Left lung (tissue), 4 donors: ENCODE measurements at regions not wholly inside any gene's neighbourhood (a gene's known extent, or its start where the extent isn't known, plus 50 kb on each side); places are given as distances from the start of the nearest gene placed in this dataset.
"Not testable (repeated sequence)": the region's sequence is repeated elsewhere in the genome, so short reads cannot be mapped to it uniquely, and the experiment has no call there.

Source experiments
- ATAC-seq: fragments of 200-7000 bp; cut with Tn5 transposase; one replicate; pipeline ENCODE4 v1.9.1; 2020; ENCODE audit warnings: moderate library complexity
- DNase-seq, 4 donors: peaks; one replicate each; pipeline ENCODE4 v3.0.0-alpha.2; 2013 to 2020
- H3K27ac ChIP-seq, 2 donors: fragments of 200-600 bp; sonication (generic) in 1 of 2; one replicate each; pipeline versions ENCODE4 v1.5.0 to v1.8.0; 2020 to 2021
- H3K27me3 ChIP-seq, 2 donors: fragments of 200-600 bp; sonication (generic) in 1 of 2; one replicate each; pipeline versions ENCODE4 v1.5.0 to v1.8.0; 2020 to 2021
- H3K36me3 ChIP-seq, 2 donors: fragments of 200-600 bp; sonication (generic) in 1 of 2; one replicate each; pipeline versions ENCODE4 v1.5.0 to v1.8.0; 2020 to 2021
- H3K4me1 ChIP-seq, 2 donors: fragments of 200-600 bp; one replicate each; pipeline ENCODE4 v1.8.0; 2021
- H3K4me3 ChIP-seq, 2 donors: fragments of 200-600 bp; sonication (generic) in 1 of 2; one replicate each; pipeline versions ENCODE4 v1.5.0 to v1.8.0; 2020 to 2021; ENCODE audit warnings: mild to moderate bottlenecking in 1 of 2
- H3K9me3 ChIP-seq, 2 donors: fragments of 200-600 bp; sonication (generic) in 1 of 2; one replicate each; pipeline versions ENCODE4 v1.5.0 to v1.8.0; 2020 to 2021
- intact Hi-C, 2 donors: fragments of 100-400 bp; cut with DNase I; formaldehyde crosslinking; loops; one replicate each; pipeline versions ENCODE4 v1.11.2 to v1.14.2; 2022
- TF ChIP-seq, protein P1 (sequence below), 2 donors: fragments of 200-600 bp; sonication (generic) in 1 of 2; IDR thresholded peaks; one replicate each; pipeline versions ENCODE4 v1.5.0 to v1.8.0; 2021; ENCODE audit warnings: antibody characterized with exemption in 2 of 2
- donor health status: DM: no; HTN: yes; CAD: no.
- donor health status: DM: no; HTN: no; CAD: no.

DNA sequence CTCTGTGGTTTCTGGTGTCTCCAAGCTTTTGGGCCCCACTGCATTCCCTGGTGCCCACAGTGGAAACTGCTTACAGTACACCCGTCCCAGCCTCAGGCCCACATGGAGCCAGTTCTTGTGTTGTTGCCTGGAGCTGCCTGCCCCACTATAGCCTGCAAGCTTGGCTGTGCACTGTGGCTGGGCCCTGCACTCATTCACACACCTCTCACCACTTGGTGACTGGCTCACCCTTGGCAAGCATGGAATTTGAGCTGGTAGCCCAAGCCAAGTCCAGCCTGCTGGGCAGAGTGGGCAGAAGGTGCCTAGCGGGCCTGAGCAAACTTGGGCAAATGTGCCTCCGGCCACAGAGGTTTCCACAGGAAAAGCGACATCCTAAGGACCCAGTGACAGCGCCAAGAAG lies 472.3 kb downstream of the MMUT start:
- peaks cover 0 to 42% of the 10 kb centered on the region in 2 donors for H3K9me3 ChIP-seq
- H3K36me3 ChIP-seq, result no peaks in the 10 kb centered on the region
- no peak overlapping the region for H3K4me3 ChIP-seq
- DNase-seq, result no peak
- ATAC-seq, result no peak
- no peaks in the 10 kb centered on the region for H3K27me3 ChIP-seq
- intact Hi-C loops, result no loop called here
- TF ChIP-seq, protein P1, sequence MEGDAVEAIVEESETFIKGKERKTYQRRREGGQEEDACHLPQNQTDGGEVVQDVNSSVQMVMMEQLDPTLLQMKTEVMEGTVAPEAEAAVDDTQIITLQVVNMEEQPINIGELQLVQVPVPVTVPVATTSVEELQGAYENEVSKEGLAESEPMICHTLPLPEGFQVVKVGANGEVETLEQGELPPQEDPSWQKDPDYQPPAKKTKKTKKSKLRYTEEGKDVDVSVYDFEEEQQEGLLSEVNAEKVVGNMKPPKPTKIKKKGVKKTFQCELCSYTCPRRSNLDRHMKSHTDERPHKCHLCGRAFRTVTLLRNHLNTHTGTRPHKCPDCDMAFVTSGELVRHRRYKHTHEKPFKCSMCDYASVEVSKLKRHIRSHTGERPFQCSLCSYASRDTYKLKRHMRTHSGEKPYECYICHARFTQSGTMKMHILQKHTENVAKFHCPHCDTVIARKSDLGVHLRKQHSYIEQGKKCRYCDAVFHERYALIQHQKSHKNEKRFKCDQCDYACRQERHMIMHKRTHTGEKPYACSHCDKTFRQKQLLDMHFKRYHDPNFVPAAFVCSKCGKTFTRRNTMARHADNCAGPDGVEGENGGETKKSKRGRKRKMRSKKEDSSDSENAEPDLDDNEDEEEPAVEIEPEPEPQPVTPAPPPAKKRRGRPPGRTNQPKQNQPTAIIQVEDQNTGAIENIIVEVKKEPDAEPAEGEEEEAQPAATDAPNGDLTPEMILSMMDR (IDR thresholded peaks at IDR 0.05), result no peak
- H3K27ac ChIP-seq, result no peak overlapping the region
- no peaks in the 10 kb centered on the region for H3K4me1 ChIP-seq

DNA sequence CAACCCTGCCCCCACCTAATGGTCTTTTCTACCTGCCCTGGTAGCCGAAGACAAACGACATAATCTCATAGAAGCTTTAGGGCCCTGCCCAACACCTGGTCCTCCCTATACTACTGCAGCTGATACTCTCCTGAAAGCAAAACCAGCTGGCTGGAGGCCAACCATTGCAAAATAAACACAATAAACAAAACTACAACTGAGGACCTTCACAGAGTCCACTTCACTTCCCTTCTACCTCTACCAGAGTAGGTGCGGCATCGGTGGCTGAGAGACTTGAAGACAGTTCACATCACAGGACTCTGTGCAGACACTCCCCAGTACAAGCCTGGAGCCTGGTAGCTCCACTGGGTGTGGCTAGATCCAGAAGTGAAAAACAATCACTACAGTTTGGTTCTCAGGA lies 476.2 kb downstream of the MMUT start:
- H3K27me3 ChIP-seq, result no peaks in the 10 kb centered on the region
- H3K4me3 ChIP-seq, result no peak overlapping the region
- intact Hi-C loops, result no loop called here
- DNase-seq, result no peak
- ATAC-seq, result no peak
- TF ChIP-seq, protein P1 (IDR thresholded peaks at IDR 0.05), result no peak
- peaks cover 0 to 57% of the 10 kb centered on the region in 2 donors for H3K9me3 ChIP-seq
- no peaks in the 10 kb centered on the region for H3K4me1 ChIP-seq
- no peaks in the 10 kb centered on the region for H3K36me3 ChIP-seq
- no peak overlapping the region for H3K27ac ChIP-seq

DNA sequence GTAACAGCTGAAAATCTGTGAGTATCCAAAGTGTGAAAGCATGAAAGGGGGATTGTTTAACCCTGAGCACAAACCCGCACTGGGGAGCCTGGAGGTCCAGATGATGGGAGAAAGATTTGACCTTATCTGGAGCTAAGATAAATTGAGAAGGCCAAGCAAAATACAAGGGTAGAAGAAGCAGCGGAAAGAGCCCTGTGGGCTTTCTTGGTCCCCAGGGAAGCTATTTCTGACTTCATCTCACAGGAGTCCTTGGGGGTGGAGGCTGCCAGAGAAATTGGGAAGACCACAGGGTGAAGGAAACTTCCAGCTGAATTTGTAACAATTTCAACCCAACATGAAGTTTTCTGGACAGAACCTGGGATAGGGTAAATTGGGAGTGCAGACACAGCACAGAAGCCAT lies 476.9 kb downstream of the MMUT start:
- no peak overlapping the region for H3K4me3 ChIP-seq
- intact Hi-C loops, result no loop called here
- DNase-seq, result no peak
- H3K27ac ChIP-seq, result no peak overlapping the region
- ATAC-seq, result no peak
- H3K4me1 ChIP-seq, result no peaks in the 10 kb centered on the region
- H3K36me3 ChIP-seq, result no peaks in the 10 kb centered on the region
- no peaks in the 10 kb centered on the region for H3K27me3 ChIP-seq
- peaks cover 0 to 54% of the 10 kb centered on the region in 2 donors for H3K9me3 ChIP-seq
- TF ChIP-seq, protein P1 (IDR thresholded peaks at IDR 0.05), result no peak

DNA sequence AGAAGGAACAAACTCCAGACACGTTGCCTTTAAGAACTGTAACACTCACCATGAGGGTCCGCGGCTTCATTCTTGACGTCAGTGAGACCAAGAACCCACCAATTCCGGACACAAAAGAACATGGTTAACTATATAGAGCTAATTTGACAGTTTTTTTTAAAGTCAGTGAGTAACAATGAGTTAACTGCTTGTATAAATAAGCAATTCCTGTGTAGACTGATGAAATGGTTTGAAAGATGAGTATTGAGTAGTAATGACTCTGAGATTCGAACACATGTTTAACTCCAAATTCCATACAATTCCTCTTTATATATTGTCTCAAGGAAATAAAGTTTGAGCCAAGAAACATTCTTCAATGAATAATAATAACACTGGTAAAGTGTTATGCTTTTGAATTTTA lies 478.0 kb downstream of the MMUT start:
- intact Hi-C loops, result no loop called here
- no peak for ATAC-seq

DNA sequence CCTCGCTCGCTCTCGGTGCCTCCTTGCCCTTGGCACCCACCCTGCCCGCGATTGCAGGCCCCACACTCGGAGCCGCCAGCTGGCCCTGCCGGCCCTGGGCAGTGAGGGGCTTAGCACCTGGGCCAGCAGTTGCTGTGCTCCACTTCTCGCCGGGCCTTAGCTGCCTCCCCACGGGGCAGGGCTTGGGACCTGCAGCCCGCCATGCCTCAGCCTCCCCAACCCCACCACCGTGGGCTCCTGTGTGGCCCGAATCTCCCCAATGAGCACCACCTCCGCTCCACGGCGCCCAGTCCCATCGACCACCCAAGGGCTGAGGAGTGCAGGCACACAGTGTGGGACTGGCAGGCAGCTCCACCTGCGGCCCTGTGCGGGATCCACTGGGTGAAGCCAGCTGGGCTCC lies 479.1 kb downstream of the MMUT start:
- peak in 1 of 4 donors; percentile 50 for DNase-seq
- H3K36me3 ChIP-seq, H3K4me3 ChIP-seq, ATAC-seq, H3K4me1 ChIP-seq, intact Hi-C loops, H3K27ac ChIP-seq, H3K27me3 ChIP-seq: not testable (repeated sequence)
- peaks cover 0 to 33% of the 10 kb centered on the region in 2 donors for H3K9me3 ChIP-seq

More for the DNA sequence above, 478.0 kb downstream of the MMUT start:
- Histone ChIP-seq H3K4me1 (no peaks in the 10 kb centered on the region), H3K36me3 (no peaks in the 10 kb centered on the region), H3K27me3 (no peaks in the 10 kb centered on the region), H3K4me3 (no peak overlapping the region), H3K9me3 (peaks cover 0 to 43% of the 10 kb centered on the region in 2 donors), H3K27ac (no peak overlapping the region)
- TF ChIP-seq, protein P1 (IDR thresholded peaks at IDR 0.05), result no peak
- DNase-seq, result no peak

DNA sequence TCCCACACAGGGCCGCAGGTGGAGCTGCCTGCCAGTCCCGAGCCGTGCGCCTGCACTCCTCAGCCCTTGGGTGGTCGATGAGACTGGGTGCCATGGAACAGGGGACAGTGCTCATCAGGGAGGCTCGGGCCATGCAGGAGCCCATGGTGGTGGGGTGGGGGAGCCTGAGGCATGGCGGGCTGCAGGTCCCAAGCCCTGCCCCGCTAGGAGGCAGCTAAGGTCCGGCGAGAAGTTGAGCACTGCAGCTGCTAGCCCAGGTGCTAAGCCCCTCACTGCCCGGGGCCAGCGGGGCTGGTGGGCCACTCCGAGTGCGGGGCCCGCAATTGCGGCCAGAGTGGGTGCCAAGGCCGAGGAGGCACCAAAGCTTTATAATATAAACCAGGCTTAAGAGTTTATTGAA lies 479.7 kb downstream of the MMUT start:
- intact Hi-C loops, result no loop called here
- ATAC-seq, result no peak
- Histone ChIP-seq H3K4me1 (no peaks in the 10 kb centered on the region), H3K27me3 (no peaks in the 10 kb centered on the region), H3K27ac (no peak overlapping the region), H3K36me3 (no peaks in the 10 kb centered on the region), H3K4me3 (no peak overlapping the region), H3K9me3 (peaks cover 0 to 28% of the 10 kb centered on the region in 2 donors)
- DNase-seq, result peak in 1 of 4 donors; percentile 58
- TF ChIP-seq, protein P1 (IDR thresholded peaks at IDR 0.05), result no peak
